ENCODE measurements at regions not wholly inside any gene's neighbourhood (a gene's known extent, or its start where the extent isn't known, plus 50 kb on each side); places are given as distances from the start of the nearest gene placed in this dataset.

DNA sequence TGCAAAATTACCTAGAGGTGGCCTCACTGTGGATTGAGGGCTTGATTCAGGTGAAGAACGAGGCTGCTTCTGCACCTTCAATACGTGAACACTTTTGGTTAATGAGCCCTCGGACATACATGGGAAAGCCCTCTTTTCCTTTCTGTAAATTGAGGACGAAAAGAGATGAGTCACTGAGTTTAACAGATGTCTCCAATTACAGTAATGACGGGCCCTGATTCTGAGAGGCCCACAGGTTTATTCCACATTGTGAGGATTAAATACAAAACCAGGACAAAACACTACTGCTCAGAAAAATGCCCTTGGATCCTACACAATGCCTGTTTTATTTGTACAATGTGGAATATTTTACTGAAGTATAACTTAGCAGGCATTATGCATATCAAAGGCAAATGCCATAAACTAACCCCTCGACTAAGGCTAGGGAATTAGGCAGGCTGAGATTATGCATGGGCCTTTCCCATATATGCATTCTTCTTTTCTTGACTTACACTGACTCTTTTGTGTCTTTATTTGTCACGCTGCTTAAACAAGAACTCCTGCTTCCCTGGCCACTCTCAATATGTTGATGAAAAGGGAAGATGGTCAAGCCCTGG is 819.9 kb downstream of the OLFM4 start:
- intact Hi-C loops (cut with micrococcal nuclease; ENCODE audit: unreplicated experiment), result no loop called here
- CTCF ChIA-PET, result no interaction called here
- TF ChIP-seq EZH2 (IDR thresholded peaks at IDR 0.05; ENCODE audit: borderline replicate concordance, low read depth, low read length, poor library complexity, severe bottlenecking), result no peak
- TF ChIP-seq CTCF (conservative IDR thresholded peaks at IDR 0.05; ENCODE audit: low read depth, low read length), result no peak
- BruUV-seq (replicated peaks), result no TSS peak
- H3K9me3 ChIP-seq (ENCODE audit: low read depth, low read length, poor library complexity, severe bottlenecking), result no peaks in the 10 kb centered on the region
- DNase-seq (ENCODE audit: low spot score), result peak; percentile 39
- POLR2A ChIA-PET (ENCODE audit: low non-redundant PET), result no interaction called here
- no peaks in the 10 kb centered on the region for H3K27me3 ChIP-seq (replicated peaks; ENCODE audit: insufficient read depth, low read depth, low read length, poor library complexity)
- no peaks in the 10 kb centered on the region for H3K36me3 ChIP-seq (ENCODE audit: insufficient read depth, low read length, poor library complexity, severe bottlenecking)
- H3K27ac ChIP-seq (ENCODE audit: low read depth, low read length, poor library complexity, severe bottlenecking), result no peak overlapping the region
- H3K4me3 ChIP-seq (ENCODE audit: low read depth, low read length, poor library complexity, severe bottlenecking), result no peak overlapping the region
- no peaks in the 10 kb centered on the region for H3K4me1 ChIP-seq (ENCODE audit: insufficient read depth, low read length, poor library complexity, severe bottlenecking)

DNA sequence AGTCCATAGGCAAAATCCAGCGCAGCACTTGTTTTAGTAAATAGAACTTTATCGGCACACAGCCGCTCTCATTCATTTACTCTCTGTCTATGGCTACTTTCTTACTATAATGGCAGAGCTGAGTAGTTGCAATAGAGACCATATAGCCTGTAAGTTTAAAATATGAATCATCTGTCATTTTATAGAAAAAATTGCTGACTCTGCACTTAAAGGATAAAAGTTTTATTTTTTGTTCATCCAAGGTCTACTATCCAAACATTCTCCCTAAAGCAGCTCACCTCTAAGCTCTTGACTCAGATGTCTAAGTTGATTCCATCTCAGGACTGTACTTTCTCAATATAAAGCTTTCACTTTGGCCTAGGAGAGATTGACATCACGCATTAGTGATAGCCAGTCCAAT is 825.7 kb downstream of the OLFM4 start:
- ChIA-PET POLR2A (ENCODE audit: low non-redundant PET) (no interaction called here), CTCF (no interaction called here)
- no peaks in the 10 kb centered on the region for H3K27me3 ChIP-seq (replicated peaks; ENCODE audit: insufficient read depth, low read depth, low read length, poor library complexity)
- H3K27ac ChIP-seq (ENCODE audit: low read depth, low read length, poor library complexity, severe bottlenecking), result no peak overlapping the region
- H3K9me3 ChIP-seq (ENCODE audit: low read depth, low read length, poor library complexity, severe bottlenecking), result no peaks in the 10 kb centered on the region
- no TSS peak for BruUV-seq (replicated peaks)
- no peaks in the 10 kb centered on the region for H3K4me1 ChIP-seq (ENCODE audit: insufficient read depth, low read length, poor library complexity, severe bottlenecking)
- TF ChIP-seq CTCF (conservative IDR thresholded peaks at IDR 0.05; ENCODE audit: low read depth, low read length), result no peak
- no peak for TF ChIP-seq EZH2 (IDR thresholded peaks at IDR 0.05; ENCODE audit: borderline replicate concordance, low read depth, low read length, poor library complexity, severe bottlenecking)
- intact Hi-C loops (cut with micrococcal nuclease; ENCODE audit: unreplicated experiment), result no loop called here
- H3K4me3 ChIP-seq (ENCODE audit: low read depth, low read length, poor library complexity, severe bottlenecking), result no peak overlapping the region
- DNase-seq (ENCODE audit: low spot score), result no peak
- H3K36me3 ChIP-seq (ENCODE audit: insufficient read depth, low read length, poor library complexity, severe bottlenecking), result no peaks in the 10 kb centered on the region

DNA sequence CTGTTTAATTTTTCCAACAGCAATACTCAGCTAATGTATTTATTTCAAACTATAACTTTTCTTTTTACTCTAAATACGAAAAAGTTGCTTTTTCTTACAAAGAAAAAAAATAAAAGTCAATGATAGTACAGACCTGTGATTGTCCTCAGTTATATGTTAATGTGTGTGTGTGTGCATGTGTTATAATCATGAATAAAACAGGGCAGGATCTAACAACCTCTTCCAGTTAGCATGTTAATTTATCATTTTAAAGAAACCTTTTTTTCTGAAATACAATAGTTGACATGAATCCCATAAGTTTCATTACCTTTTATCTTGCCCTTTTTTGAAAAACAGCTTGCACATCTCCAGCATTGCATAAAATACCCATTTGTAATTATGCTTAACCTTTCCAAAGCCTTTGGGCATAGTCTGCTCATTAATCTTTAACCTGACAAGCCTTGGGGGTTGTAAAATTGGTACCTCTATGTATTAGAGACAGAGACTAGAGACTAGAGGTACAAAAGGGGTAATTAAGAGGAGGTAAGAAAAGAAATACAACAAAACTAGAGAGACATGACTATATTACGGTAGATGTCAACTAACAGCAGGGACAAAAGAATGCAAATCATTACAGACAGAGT is 828.1 kb downstream of the OLFM4 start:
- no peak for DNase-seq (ENCODE audit: low spot score)
- H3K27ac ChIP-seq (ENCODE audit: low read depth, low read length, poor library complexity, severe bottlenecking), result no peak overlapping the region
- CTCF ChIA-PET, result no interaction called here
- POLR2A ChIA-PET (ENCODE audit: low non-redundant PET), result no interaction called here
- intact Hi-C loops (cut with micrococcal nuclease; ENCODE audit: unreplicated experiment), result no loop called here
- BruUV-seq (replicated peaks), result no TSS peak
- no peaks in the 10 kb centered on the region for H3K4me1 ChIP-seq (ENCODE audit: insufficient read depth, low read length, poor library complexity, severe bottlenecking)
- H3K4me3 ChIP-seq (ENCODE audit: low read depth, low read length, poor library complexity, severe bottlenecking), result no peak overlapping the region
- TF ChIP-seq EZH2 (IDR thresholded peaks at IDR 0.05; ENCODE audit: borderline replicate concordance, low read depth, low read length, poor library complexity, severe bottlenecking) (no peak), CTCF (conservative IDR thresholded peaks at IDR 0.05; ENCODE audit: low read depth, low read length) (no peak)
- H3K36me3 ChIP-seq (ENCODE audit: insufficient read depth, low read length, poor library complexity, severe bottlenecking), result no peaks in the 10 kb centered on the region
- no peaks in the 10 kb centered on the region for H3K9me3 ChIP-seq (ENCODE audit: low read depth, low read length, poor library complexity, severe bottlenecking)
- no peaks in the 10 kb centered on the region for H3K27me3 ChIP-seq (replicated peaks; ENCODE audit: insufficient read depth, low read depth, low read length, poor library complexity)

Data from A673 (cell line).